ENCODE measurements at regions not wholly inside any gene's neighbourhood (a gene's known extent, or its start where the extent isn't known, plus 50 kb on each side); places are given as distances from the start of the nearest gene placed in this dataset.

GRCh38 chr9:107970726-107971125 lies 481.2 kb upstream of the KLF4 start:
- no peak overlapping the region for H3K27ac ChIP-seq (ENCODE audit: low read depth, low read length)
- H3K9me3 ChIP-seq (ENCODE audit: control insufficient read depth, insufficient read depth, low read length) = no peaks in the 10 kb centered on the region
- no peak overlapping the region for H3K4me3 ChIP-seq (ENCODE audit: low read depth, low read length)
- no peaks in the 10 kb centered on the region for H3K27me3 ChIP-seq (ENCODE audit: control insufficient read depth, insufficient read depth, low read length)
- peak in 1 of 6 donors; percentile 19 for DNase-seq (ENCODE audit: low read depth in 4 of 6, low spot score in 6 of 6)
- WGBS (ENCODE audit: insufficient coverage) = 89% methylated on average over 2 of the region's 5 CpGs
- H3K36me3 ChIP-seq (ENCODE audit: control insufficient read depth, insufficient read depth, low read length) = no peaks in the 10 kb centered on the region
- no peaks in the 10 kb centered on the region for H3K4me1 ChIP-seq (ENCODE audit: control insufficient read depth, insufficient read depth, low read length)

- no peaks in the 10 kb centered on the region for H3K4me1 ChIP-seq (ENCODE audit: control insufficient read depth, insufficient read depth, low read length)
- no peak overlapping the region for H3K4me3 ChIP-seq (ENCODE audit: low read depth, low read length)
- DNase-seq (ENCODE audit: low read depth in 4 of 6, low spot score in 6 of 6) = no peak
- H3K36me3 ChIP-seq (ENCODE audit: control insufficient read depth, insufficient read depth, low read length) = no peaks in the 10 kb centered on the region
- no peaks in the 10 kb centered on the region for H3K9me3 ChIP-seq (ENCODE audit: control insufficient read depth, insufficient read depth, low read length)
- no peaks in the 10 kb centered on the region for H3K27me3 ChIP-seq (ENCODE audit: control insufficient read depth, insufficient read depth, low read length)
- 50% methylated on average over 2 of the region's 8 CpGs for WGBS (ENCODE audit: insufficient coverage)
- no peak overlapping the region for H3K27ac ChIP-seq (ENCODE audit: low read depth, low read length)
These were observed 480.2 kb upstream of the KLF4 start for GRCh38 chr9:107969727-107970126.

GRCh38 chr9:107969141-107969540 lies 479.6 kb upstream of the KLF4 start:
- WGBS (ENCODE audit: insufficient coverage) = 70% methylated on average over 3 of the region's 5 CpGs
- Histone ChIP-seq H3K4me1 (ENCODE audit: control insufficient read depth, insufficient read depth, low read length) (no peaks in the 10 kb centered on the region), H3K36me3 (ENCODE audit: control insufficient read depth, insufficient read depth, low read length) (no peaks in the 10 kb centered on the region), H3K27me3 (ENCODE audit: control insufficient read depth, insufficient read depth, low read length) (no peaks in the 10 kb centered on the region), H3K27ac (ENCODE audit: low read depth, low read length) (no peak overlapping the region), H3K4me3 (ENCODE audit: low read depth, low read length) (no peak overlapping the region), H3K9me3 (ENCODE audit: control insufficient read depth, insufficient read depth, low read length) (no peaks in the 10 kb centered on the region)
- DNase-seq (ENCODE audit: low read depth in 4 of 6, low spot score in 6 of 6) = no peak

GRCh38 chr9:107963246-107963645 lies 473.7 kb upstream of the KLF4 start:
- DNase-seq (ENCODE audit: low read depth in 4 of 6, low spot score in 6 of 6) = no peak
- Histone ChIP-seq H3K27ac (ENCODE audit: low read depth, low read length) (no peak overlapping the region), H3K36me3 (ENCODE audit: control insufficient read depth, insufficient read depth, low read length) (no peaks in the 10 kb centered on the region), H3K27me3 (ENCODE audit: control insufficient read depth, insufficient read depth, low read length) (no peaks in the 10 kb centered on the region), H3K4me3 (ENCODE audit: low read depth, low read length) (no peak overlapping the region), H3K4me1 (ENCODE audit: control insufficient read depth, insufficient read depth, low read length) (no peaks in the 10 kb centered on the region), H3K9me3 (ENCODE audit: control insufficient read depth, insufficient read depth, low read length) (no peaks in the 10 kb centered on the region)
- WGBS (ENCODE audit: insufficient coverage) = 75% methylated on average over 1 of the region's 2 CpGs

GRCh38 chr9:107960916-107961315 lies 471.3 kb upstream of the KLF4 start:
- Histone ChIP-seq H3K9me3 (ENCODE audit: control insufficient read depth, insufficient read depth, low read length) (no peaks in the 10 kb centered on the region), H3K4me3 (ENCODE audit: low read depth, low read length) (no peak overlapping the region), H3K27ac (ENCODE audit: low read depth, low read length) (no peak overlapping the region), H3K27me3 (ENCODE audit: control insufficient read depth, insufficient read depth, low read length) (no peaks in the 10 kb centered on the region), H3K4me1 (ENCODE audit: control insufficient read depth, insufficient read depth, low read length) (no peaks in the 10 kb centered on the region), H3K36me3 (ENCODE audit: control insufficient read depth, insufficient read depth, low read length) (no peaks in the 10 kb centered on the region)
- no peak for DNase-seq (ENCODE audit: low read depth in 4 of 6, low spot score in 6 of 6)
- 100% methylated on average over 1 of the region's 2 CpGs for WGBS (ENCODE audit: insufficient coverage)

- Histone ChIP-seq H3K27ac (ENCODE audit: low read depth, low read length) (no peak overlapping the region), H3K9me3 (ENCODE audit: control insufficient read depth, insufficient read depth, low read length) (no peaks in the 10 kb centered on the region), H3K27me3 (ENCODE audit: control insufficient read depth, insufficient read depth, low read length) (no peaks in the 10 kb centered on the region), H3K4me1 (ENCODE audit: control insufficient read depth, insufficient read depth, low read length) (no peaks in the 10 kb centered on the region), H3K4me3 (ENCODE audit: low read depth, low read length) (no peak overlapping the region), H3K36me3 (ENCODE audit: control insufficient read depth, insufficient read depth, low read length) (no peaks in the 10 kb centered on the region)
- WGBS (ENCODE audit: insufficient coverage) = 96% methylated on average over 4 of the region's 6 CpGs
- no peak for DNase-seq (ENCODE audit: low read depth in 4 of 6, low spot score in 6 of 6)
These were observed 464.7 kb upstream of the KLF4 start for GRCh38 chr9:107954312-107954711.

GRCh38 chr9:107953556-107954125 lies 464.1 kb upstream of the KLF4 start:
- no peak overlapping the region for H3K27ac ChIP-seq (ENCODE audit: low read depth, low read length)
- H3K36me3 ChIP-seq (ENCODE audit: control insufficient read depth, insufficient read depth, low read length) = no peaks in the 10 kb centered on the region
- no peaks in the 10 kb centered on the region for H3K9me3 ChIP-seq (ENCODE audit: control insufficient read depth, insufficient read depth, low read length)
- no peaks in the 10 kb centered on the region for H3K4me1 ChIP-seq (ENCODE audit: control insufficient read depth, insufficient read depth, low read length)
- DNase-seq (ENCODE audit: low read depth in 4 of 6, low spot score in 6 of 6) = no peak
- H3K4me3 ChIP-seq (ENCODE audit: low read depth, low read length) = no peak overlapping the region
- 93% methylated on average over 4 of the region's 4 CpGs for WGBS (ENCODE audit: insufficient coverage)
- no peaks in the 10 kb centered on the region for H3K27me3 ChIP-seq (ENCODE audit: control insufficient read depth, insufficient read depth, low read length)

- peak in 2 of 6 donors; percentile 8 to 77 for DNase-seq (ENCODE audit: low read depth in 4 of 6, low spot score in 6 of 6)
- H3K27me3 ChIP-seq (ENCODE audit: control insufficient read depth, insufficient read depth, low read length) = no peaks in the 10 kb centered on the region
These were observed 463.2 kb upstream of the KLF4 start for GRCh38 chr9:107952773-107953172.

GRCh38 chr9:107951511-107951910 lies 461.9 kb upstream of the KLF4 start:
- Histone ChIP-seq H3K27ac (ENCODE audit: low read depth, low read length) (no peak overlapping the region), H3K27me3 (ENCODE audit: control insufficient read depth, insufficient read depth, low read length) (no peaks in the 10 kb centered on the region), H3K4me1 (ENCODE audit: control insufficient read depth, insufficient read depth, low read length) (no peaks in the 10 kb centered on the region), H3K36me3 (ENCODE audit: control insufficient read depth, insufficient read depth, low read length) (no peaks in the 10 kb centered on the region), H3K4me3 (ENCODE audit: low read depth, low read length) (no peak overlapping the region), H3K9me3 (ENCODE audit: control insufficient read depth, insufficient read depth, low read length) (no peaks in the 10 kb centered on the region)
- DNase-seq (ENCODE audit: low read depth in 4 of 6, low spot score in 6 of 6) = no peak
- WGBS (ENCODE audit: insufficient coverage) = 86% methylated on average over 1 of the region's 2 CpGs

More at GRCh38 chr9:107952773-107953172, 463.2 kb upstream of the KLF4 start:
- WGBS (ENCODE audit: insufficient coverage) = no CpG with 5 or more reads among the region's 1 CpG
- no peak overlapping the region for H3K27ac ChIP-seq (ENCODE audit: low read depth, low read length)
- H3K36me3 ChIP-seq (ENCODE audit: control insufficient read depth, insufficient read depth, low read length) = no peaks in the 10 kb centered on the region
- H3K4me3 ChIP-seq (ENCODE audit: low read depth, low read length) = no peak overlapping the region
- no peaks in the 10 kb centered on the region for H3K4me1 ChIP-seq (ENCODE audit: control insufficient read depth, insufficient read depth, low read length)
- no peaks in the 10 kb centered on the region for H3K9me3 ChIP-seq (ENCODE audit: control insufficient read depth, insufficient read depth, low read length)

- Histone ChIP-seq H3K36me3 (ENCODE audit: control insufficient read depth, insufficient read depth, low read length) (no peaks in the 10 kb centered on the region), H3K27ac (ENCODE audit: low read depth, low read length) (no peak overlapping the region), H3K9me3 (ENCODE audit: control insufficient read depth, insufficient read depth, low read length) (no peaks in the 10 kb centered on the region), H3K4me1 (ENCODE audit: control insufficient read depth, insufficient read depth, low read length) (no peaks in the 10 kb centered on the region), H3K4me3 (ENCODE audit: low read depth, low read length) (no peak overlapping the region), H3K27me3 (ENCODE audit: control insufficient read depth, insufficient read depth, low read length) (no peaks in the 10 kb centered on the region)
- WGBS (ENCODE audit: insufficient coverage) = no CpG with 5 or more reads among the region's 4 CpGs
- no peak for DNase-seq (ENCODE audit: low read depth in 4 of 6, low spot score in 6 of 6)
These were observed 459.5 kb upstream of the KLF4 start for GRCh38 chr9:107949061-107949460.
